ENCODE measurements at regions not wholly inside any gene's neighbourhood (a gene's known extent, or its start where the extent isn't known, plus 50 kb on each side); places are given as distances from the start of the nearest gene placed in this dataset.
"Not testable (repeated sequence)": the region's sequence is repeated elsewhere in the genome, so short reads cannot be mapped to it uniquely, and the experiment has no call there.

DNA sequence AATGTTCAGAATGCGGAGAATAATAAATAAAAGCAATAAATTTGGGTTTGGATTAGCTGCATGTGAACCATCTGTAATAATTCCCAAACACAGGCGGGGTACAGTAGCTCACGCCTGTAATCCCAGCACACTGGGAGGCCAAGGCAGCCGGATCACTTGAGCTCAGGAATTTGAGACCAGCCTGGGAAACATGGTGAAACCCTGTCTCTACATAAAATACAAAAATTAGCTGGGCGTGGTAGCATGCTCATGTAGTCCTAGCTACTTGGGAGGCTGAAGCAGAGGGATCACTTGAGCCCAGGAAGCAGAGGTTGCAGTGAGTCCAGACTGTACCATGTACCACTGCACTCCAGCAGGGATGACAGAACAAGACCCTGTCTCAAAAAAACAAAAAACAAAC lies 53.9 kb upstream of the KCTD7 start:
- not testable (repeated sequence) for TF ChIP-seq CTCF (optimal IDR thresholded peaks at IDR 0.05 in 1 of 3, IDR thresholded peaks at IDR 0.05 in 1 of 3, conservative IDR thresholded peaks at IDR 0.05 in 1 of 3; ENCODE audit: extremely low read depth in 1 of 3, insufficient read depth in 2 of 3, low read length in 3 of 3); EZH2 (IDR thresholded peaks at IDR 0.05; ENCODE audit: low read length)
